Ishikawa (cell line): ENCODE measurements at regions not wholly inside any gene's neighbourhood (a gene's known extent, or its start where the extent isn't known, plus 50 kb on each side); places are given as distances from the start of the nearest gene placed in this dataset.

Experiments
- CEBPB ChIP-seq: IDR thresholded peaks from 2 replicates; pipeline ENCODE4 v1.6.1; 2012
- CREB1 ChIP-seq: IDR thresholded peaks from 2 replicates; pipeline ENCODE4 v1.6.1; 2012; ENCODE audit warnings: low read depth
- EGR1 ChIP-seq: IDR thresholded peaks from 2 replicates; pipeline ENCODE4 v1.6.1; 2012
- EP300 ChIP-seq: IDR thresholded peaks from 2 replicates; pipeline ENCODE4 v1.6.1; 2012; ENCODE audit warnings: borderline replicate concordance
- FOXM1 ChIP-seq: IDR thresholded peaks from 2 replicates; pipeline ENCODE4 v1.6.1; 2012; ENCODE audit warnings: low read depth, borderline replicate concordance
- MAX ChIP-seq: IDR thresholded peaks from 2 replicates; pipeline ENCODE4 v1.6.1; 2012
- NFIC ChIP-seq: IDR thresholded peaks from 2 replicates; pipeline ENCODE4 v1.6.1; 2012
- RAD21 ChIP-seq: IDR thresholded peaks from 2 replicates; pipeline ENCODE4 v1.6.1; 2012; ENCODE audit warnings: low read depth
- REST ChIP-seq: IDR thresholded peaks from 2 replicates; pipeline ENCODE4 v1.6.1; 2012; ENCODE audit warnings: low read depth, mild to moderate bottlenecking
- TAF1 ChIP-seq: IDR thresholded peaks from 2 replicates; pipeline ENCODE4 v1.6.1; 2012; ENCODE audit warnings: low read depth, mild to moderate bottlenecking
- TCF12 ChIP-seq: IDR thresholded peaks from 2 replicates; pipeline ENCODE4 v1.6.1; 2012; ENCODE audit warnings: low read depth
- TEAD4 ChIP-seq: IDR thresholded peaks from 2 replicates; pipeline ENCODE4 v1.6.1; 2012
- USF1 ChIP-seq: IDR thresholded peaks from 2 replicates; pipeline ENCODE4 v1.6.1; 2012
- YY1 ChIP-seq: IDR thresholded peaks from 2 replicates; pipeline ENCODE4 v1.6.1; 2012; ENCODE audit warnings: low read depth
- ZBTB7A ChIP-seq: IDR thresholded peaks from 2 replicates; pipeline ENCODE4 v1.6.1; 2012; ENCODE audit warnings: low read depth

- TF ChIP-seq NFIC (no peak), ZBTB7A (no peak), EP300 (no peak), RAD21 (no peak), MAX (no peak), TCF12 (no peak), FOXM1 (no peak), REST (no peak), EGR1 (no peak), CEBPB (no peak), YY1 (no peak)
Measured at GRCh38 chr13:53863520-53863919, 834.9 kb downstream of the OLFM4 start.

GRCh38 chr13:53873558-53873957 is 844.9 kb downstream of the OLFM4 start:
- TF ChIP-seq NFIC: no peak
- no peak for TF ChIP-seq REST
- no peak for TF ChIP-seq RAD21
- TF ChIP-seq ZBTB7A: no peak
- no peak for TF ChIP-seq EGR1
- TF ChIP-seq YY1: no peak

GRCh38 chr13:53878861-53879260 is 850.2 kb downstream of the OLFM4 start:
- TF ChIP-seq CREB1 (no peak), USF1 (no peak), TAF1 (no peak), TCF12 (no peak), YY1 (no peak), MAX (no peak), CEBPB (no peak), EP300 (no peak), EGR1 (no peak), REST (no peak), NFIC (no peak), ZBTB7A (no peak), TEAD4 (no peak), RAD21 (no peak), FOXM1 (no peak)

- TF ChIP-seq REST (no peak), USF1 (no peak), NFIC (no peak), TEAD4 (no peak), TCF12 (no peak), FOXM1 (no peak), TAF1 (no peak), MAX (no peak), YY1 (no peak), RAD21 (no peak), CREB1 (no peak), EP300 (no peak), CEBPB (no peak)
Measured at GRCh38 chr13:53885997-53886396, 857.4 kb downstream of the OLFM4 start.
